Liver (tissue), 8 donors: ENCODE measurements at regions not wholly inside any gene's neighbourhood (a gene's known extent, or its start where the extent isn't known, plus 50 kb on each side); places are given as distances from the start of the nearest gene placed in this dataset.

Experiments used
- DNase-seq: peaks from one replicate; pipeline ENCODE4 v3.0.0-alpha.2; 2017; ENCODE audit warnings: low spot score
- H3K27ac ChIP-seq, 2 donors: one replicate each; pipeline ENCODE4 v1.7.0; 2013; ENCODE audit warnings: inconsistent platforms in 2 of 2, low read length in 2 of 2, control low read depth in 1 of 2, low read depth in 1 of 2, mild to moderate bottlenecking in 1 of 2
- H3K27me3 ChIP-seq, 4 donors: one replicate each; pipeline versions ENCODE4 v1.6.1 to v1.7.0; 2013; ENCODE audit warnings: low read length in 3 of 4, inconsistent platforms in 1 of 4, mild to moderate bottlenecking in 1 of 4, moderate library complexity in 1 of 4; ENCODE audit not compliant: control insufficient read depth in 4 of 4, insufficient read depth in 4 of 4
- H3K36me3 ChIP-seq, 4 donors: one replicate each; pipeline versions ENCODE4 v1.6.1 to v1.7.0; 2013; ENCODE audit warnings: low read length in 3 of 4, mild to moderate bottlenecking in 3 of 4, low read depth in 1 of 4, moderate library complexity in 1 of 4; ENCODE audit not compliant: control insufficient read depth in 4 of 4, insufficient read depth in 3 of 4
- H3K4me1 ChIP-seq, 4 donors: one replicate each; pipeline versions ENCODE4 v1.6.1 to v1.7.0; 2013; ENCODE audit warnings: low read length in 3 of 4, mild to moderate bottlenecking in 3 of 4, moderate library complexity in 1 of 4; ENCODE audit not compliant: control insufficient read depth in 4 of 4, insufficient read depth in 4 of 4
- H3K4me3 ChIP-seq, 3 donors: one replicate each; pipeline versions ENCODE4 v1.6.1 to v1.7.0; 2013; ENCODE audit warnings: low read length in 3 of 3, control low read depth in 1 of 3, low read depth in 1 of 3, mild to moderate bottlenecking in 1 of 3
- H3K9ac ChIP-seq, 2 donors: one replicate each; pipeline ENCODE4 v1.7.0; 2013; ENCODE audit warnings: low read length in 2 of 2, mild to moderate bottlenecking in 2 of 2, moderate library complexity in 2 of 2, control low read depth in 1 of 2, low read depth in 1 of 2
- H3K9me3 ChIP-seq, 4 donors: one replicate each; pipeline versions ENCODE4 v1.6.1 to v1.7.0; 2013; ENCODE audit warnings: low read length in 3 of 4; ENCODE audit not compliant: control insufficient read depth in 4 of 4
- ATF3 ChIP-seq: IDR thresholded peaks from 2 replicates; pipeline ENCODE4 v1.6.1; 2016; ENCODE audit warnings: antibody characterized with exemption
- CTCF ChIP-seq: fragments of 150-350 bp; IDR thresholded peaks from 2 replicates; pipeline ENCODE4 v1.5.1; 2017; ENCODE audit warnings: improper control_type of control experiment, low read depth, low read length; ENCODE audit not compliant: missing input control
- EGR1 ChIP-seq, 2 donors: IDR thresholded peaks; 2 replicates each; pipeline ENCODE4 v1.6.1; 2016 to 2018; ENCODE audit warnings: antibody characterized with exemption in 2 of 2, low read depth in 2 of 2
- FOXA1 ChIP-seq: IDR thresholded peaks from 2 replicates; pipeline ENCODE4 v1.6.1; 2016; ENCODE audit warnings: antibody characterized with exemption
- GABPA ChIP-seq, 2 donors: IDR thresholded peaks in 1 of 2; conservative IDR thresholded peaks in 1 of 2; 2 replicates each; pipeline ENCODE4 v1.6.1; 2016; ENCODE audit warnings: antibody characterized with exemption in 2 of 2, mild to moderate bottlenecking in 1 of 2, moderate library complexity in 1 of 2
- HNF4A ChIP-seq, 2 donors: conservative IDR thresholded peaks; 2 replicates each; pipeline ENCODE4 v1.6.1; 2016; ENCODE audit warnings: antibody characterized with exemption in 2 of 2, mild to moderate bottlenecking in 2 of 2
- HNF4G ChIP-seq: IDR thresholded peaks from 2 replicates; pipeline ENCODE4 v1.6.1; 2016; ENCODE audit warnings: antibody characterized with exemption
- JUND ChIP-seq, 2 donors: IDR thresholded peaks; 2 replicates each; pipeline ENCODE4 v1.6.1; 2016; ENCODE audit warnings: antibody characterized with exemption in 2 of 2
- RAD21 ChIP-seq, 2 donors: IDR thresholded peaks; 2 replicates each; pipeline ENCODE4 v1.6.1; 2016; ENCODE audit warnings: antibody characterized with exemption in 2 of 2, mild to moderate bottlenecking in 2 of 2
- REST ChIP-seq: IDR thresholded peaks from 2 replicates; pipeline ENCODE4 v1.6.1; 2016; ENCODE audit warnings: antibody characterized with exemption, mild to moderate bottlenecking
- RXRA ChIP-seq, 2 donors: IDR thresholded peaks; 2 replicates each; pipeline ENCODE4 v1.6.1; 2017 to 2018; ENCODE audit warnings: antibody characterized with exemption in 2 of 2, mild to moderate bottlenecking in 1 of 2
- SP1 ChIP-seq: IDR thresholded peaks from 2 replicates; pipeline ENCODE4 v1.6.1; 2018; ENCODE audit warnings: antibody characterized with exemption, mild to moderate bottlenecking
- TAF1 ChIP-seq: conservative IDR thresholded peaks from 2 replicates; pipeline ENCODE4 v1.6.1; 2016; ENCODE audit warnings: antibody characterized with exemption, mild to moderate bottlenecking
- YY1 ChIP-seq: IDR thresholded peaks from 2 replicates; pipeline ENCODE4 v1.6.1; 2016; ENCODE audit warnings: antibody characterized with exemption, mild to moderate bottlenecking
- WGBS: extraction: QIAGEN DNeasy Blood & Tissue Kit; methylation state at CpG from one replicate; pipeline ENCODE4 v1.1.7; 2013; 5-methylcytosine and 5-hydroxymethylcytosine counted together
- TF ChIP-seq, protein P1 (sequence below): IDR thresholded peaks from 2 replicates; pipeline ENCODE4 v1.6.1; 2016; ENCODE audit warnings: antibody characterized with exemption
- donor health status: healthy.
- donor health status: healthy.
- donor health status: healthy.
- donor health status: healthy.
- donor health status: healthy.

GRCh38 chr5:44708602-44709001 lies 100.1 kb upstream of the MRPS30 start (continued):
- TF ChIP-seq CTCF (no peak), GABPA (IDR thresholded peaks at IDR 0.05 in 1 of 2, conservative IDR thresholded peaks at IDR 0.05 in 1 of 2) (no peak), JUND (IDR thresholded peaks at IDR 0.05) (no peak), ATF3 (no peak)

GRCh38 chr5:44707721-44708120 lies 101.0 kb upstream of the MRPS30 start:
- Histone ChIP-seq H3K4me3 (no peak overlapping the region), H3K27ac (no peak overlapping the region), H3K4me1 (no peaks in the 10 kb centered on the region), H3K27me3 (no peaks in the 10 kb centered on the region), H3K9ac (no peak overlapping the region), H3K9me3 (no peaks in the 10 kb centered on the region), H3K36me3 (no peaks in the 10 kb centered on the region)
- no peak for DNase-seq
- WGBS = 87% methylated on average over 5 of the region's 5 CpGs
- TF ChIP-seq REST = no peak
- no peak for TF ChIP-seq TAF1
- TF ChIP-seq HNF4G = no peak
- TF ChIP-seq YY1 = no peak
- no peak for TF ChIP-seq CTCF
- no peak for TF ChIP-seq EGR1 (IDR thresholded peaks at IDR 0.05; ENCODE audit: low read depth in 2 of 2)
- no peak for TF ChIP-seq GABPA (IDR thresholded peaks at IDR 0.05 in 1 of 2, conservative IDR thresholded peaks at IDR 0.05 in 1 of 2)

GRCh38 chr5:44697025-44697424 lies 111.7 kb upstream of the MRPS30 start:
- TF ChIP-seq TAF1 (no peak), HNF4A (conservative IDR thresholded peaks at IDR 0.05) (no peak), SP1 (no peak), ATF3 (no peak), HNF4G (no peak), GABPA (IDR thresholded peaks at IDR 0.05 in 1 of 2, conservative IDR thresholded peaks at IDR 0.05 in 1 of 2) (no peak), EGR1 (IDR thresholded peaks at IDR 0.05; ENCODE audit: low read depth in 2 of 2) (no peak), FOXA1 (no peak), RAD21 (IDR thresholded peaks at IDR 0.05) (no peak), RXRA (IDR thresholded peaks at IDR 0.05) (no peak)
- TF ChIP-seq, protein P1, sequence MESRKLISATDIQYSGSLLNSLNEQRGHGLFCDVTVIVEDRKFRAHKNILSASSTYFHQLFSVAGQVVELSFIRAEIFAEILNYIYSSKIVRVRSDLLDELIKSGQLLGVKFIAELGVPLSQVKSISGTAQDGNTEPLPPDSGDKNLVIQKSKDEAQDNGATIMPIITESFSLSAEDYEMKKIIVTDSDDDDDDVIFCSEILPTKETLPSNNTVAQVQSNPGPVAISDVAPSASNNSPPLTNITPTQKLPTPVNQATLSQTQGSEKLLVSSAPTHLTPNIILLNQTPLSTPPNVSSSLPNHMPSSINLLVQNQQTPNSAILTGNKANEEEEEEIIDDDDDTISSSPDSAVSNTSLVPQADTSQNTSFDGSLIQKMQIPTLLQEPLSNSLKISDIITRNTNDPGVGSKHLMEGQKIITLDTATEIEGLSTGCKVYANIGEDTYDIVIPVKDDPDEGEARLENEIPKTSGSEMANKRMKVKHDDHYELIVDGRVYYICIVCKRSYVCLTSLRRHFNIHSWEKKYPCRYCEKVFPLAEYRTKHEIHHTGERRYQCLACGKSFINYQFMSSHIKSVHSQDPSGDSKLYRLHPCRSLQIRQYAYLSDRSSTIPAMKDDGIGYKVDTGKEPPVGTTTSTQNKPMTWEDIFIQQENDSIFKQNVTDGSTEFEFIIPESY = no peak
- no peak overlapping the region for H3K27ac ChIP-seq
- no peaks in the 10 kb centered on the region for H3K27me3 ChIP-seq
- no peaks in the 10 kb centered on the region for H3K9me3 ChIP-seq
- no peak overlapping the region for H3K9ac ChIP-seq
- H3K4me1 ChIP-seq = no peaks in the 10 kb centered on the region
- no peak for DNase-seq
- H3K4me3 ChIP-seq = no peak overlapping the region
- H3K36me3 ChIP-seq = no peaks in the 10 kb centered on the region
- 51% methylated on average over 3 of the region's 3 CpGs for WGBS
